Left kidney (tissue), 1 donor: ENCODE measurements at regions not wholly inside any gene's neighbourhood (a gene's known extent, or its start where the extent isn't known, plus 50 kb on each side); places are given as distances from the start of the nearest gene placed in this dataset.
"Not testable (repeated sequence)": the region's sequence is repeated elsewhere in the genome, so short reads cannot be mapped to it uniquely, and the experiment has no call there.

Source experiments
- DNase-seq: peaks from one replicate; pipeline ENCODE4 v3.0.0-alpha.2; 2013

DNA sequence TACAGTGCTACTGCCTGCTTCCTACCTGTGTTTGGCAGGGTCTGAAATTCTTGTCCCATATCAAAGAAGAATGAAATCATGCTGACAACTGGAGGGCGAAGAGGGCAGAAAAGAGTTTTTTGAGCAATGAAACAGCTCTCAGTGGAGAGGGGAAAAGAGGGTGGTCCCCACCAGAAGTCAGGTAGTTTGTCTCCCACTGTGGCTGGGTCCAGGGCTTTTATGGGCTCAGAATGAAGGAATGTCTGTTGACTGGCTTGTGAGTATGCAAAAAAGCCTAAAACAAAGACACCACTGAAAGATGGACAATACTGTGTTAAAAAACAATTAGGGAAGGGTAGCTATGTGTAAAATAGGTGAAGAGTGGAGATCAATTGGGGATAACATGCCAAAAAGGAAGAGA lies 115.0 kb downstream of the ADAM29 start:
- DNase-seq = no peak

DNA sequence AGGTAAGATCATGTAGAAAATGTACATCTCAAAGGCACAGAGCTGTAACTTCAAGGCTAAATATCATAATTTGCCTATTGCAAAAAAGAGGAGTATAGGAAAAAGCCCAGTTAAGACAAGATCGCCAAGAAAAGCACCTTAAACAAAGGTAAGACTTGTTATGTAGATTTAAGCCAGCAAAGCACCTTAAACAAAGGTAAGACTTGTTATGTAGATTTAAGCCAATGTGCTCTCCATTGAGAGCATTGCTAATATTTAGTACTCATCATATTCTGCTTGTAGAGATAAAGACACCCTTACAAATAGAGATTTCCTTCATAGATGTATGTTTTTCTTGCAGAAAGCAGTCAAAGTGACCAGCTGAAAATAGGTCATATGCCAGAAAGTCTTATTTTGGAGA lies 115.8 kb downstream of the ADAM29 start:
- DNase-seq = no peak

DNA sequence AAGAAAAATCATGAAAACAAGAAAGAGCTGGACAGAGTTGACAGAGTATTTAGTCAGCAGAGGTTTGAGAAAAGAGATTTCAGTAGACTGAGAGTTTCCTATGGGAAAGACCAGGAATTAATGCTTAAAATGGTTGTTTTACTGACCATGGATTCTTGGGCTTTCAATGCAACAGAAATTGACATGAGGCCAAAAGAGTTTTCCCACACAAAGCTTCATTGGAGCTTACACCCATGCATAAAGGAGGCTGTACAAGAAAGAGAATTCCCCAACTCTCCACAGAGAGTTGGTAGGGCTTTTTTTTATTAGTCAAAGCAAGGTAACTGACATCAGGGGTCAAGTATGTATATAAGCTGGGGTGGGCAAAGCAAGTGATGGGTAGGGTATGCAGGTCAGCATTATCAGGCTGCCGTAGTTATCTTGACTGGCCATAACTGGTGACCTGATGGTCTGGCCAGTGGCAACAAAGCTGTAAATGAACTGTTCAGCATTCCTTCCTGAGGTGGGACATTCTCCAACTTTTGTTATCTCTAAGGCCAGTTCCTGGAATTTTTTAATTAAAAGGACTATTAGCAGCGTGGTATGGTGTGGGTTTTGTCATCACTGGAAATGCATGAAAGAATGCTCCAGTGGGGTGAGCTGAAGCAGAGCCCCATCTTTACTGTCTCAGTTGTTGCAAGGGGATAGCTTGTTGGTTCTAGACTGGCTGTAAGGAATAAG lies 117.0 kb downstream of the ADAM29 start:
- DNase-seq = no peak

DNA sequence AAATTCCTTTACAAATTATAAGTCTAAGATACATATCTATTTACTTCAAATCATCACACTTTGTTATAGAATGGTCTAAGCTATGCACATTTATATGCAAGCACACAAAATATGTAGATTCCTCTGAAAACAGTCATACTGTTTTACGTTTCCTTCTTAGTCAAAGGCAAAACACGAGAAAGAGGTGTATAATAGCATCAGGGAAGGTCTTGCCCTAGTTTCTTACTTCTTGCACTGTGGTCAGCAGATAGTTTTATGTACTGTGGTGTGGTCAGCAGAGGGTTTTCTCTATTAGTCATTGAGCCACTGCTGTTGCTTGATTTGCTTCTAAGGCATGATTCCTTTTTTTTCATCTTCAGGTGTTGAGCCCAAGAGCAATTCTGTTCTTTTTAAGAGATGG lies 117.7 kb downstream of the ADAM29 start:
- DNase-seq = no peak

DNA sequence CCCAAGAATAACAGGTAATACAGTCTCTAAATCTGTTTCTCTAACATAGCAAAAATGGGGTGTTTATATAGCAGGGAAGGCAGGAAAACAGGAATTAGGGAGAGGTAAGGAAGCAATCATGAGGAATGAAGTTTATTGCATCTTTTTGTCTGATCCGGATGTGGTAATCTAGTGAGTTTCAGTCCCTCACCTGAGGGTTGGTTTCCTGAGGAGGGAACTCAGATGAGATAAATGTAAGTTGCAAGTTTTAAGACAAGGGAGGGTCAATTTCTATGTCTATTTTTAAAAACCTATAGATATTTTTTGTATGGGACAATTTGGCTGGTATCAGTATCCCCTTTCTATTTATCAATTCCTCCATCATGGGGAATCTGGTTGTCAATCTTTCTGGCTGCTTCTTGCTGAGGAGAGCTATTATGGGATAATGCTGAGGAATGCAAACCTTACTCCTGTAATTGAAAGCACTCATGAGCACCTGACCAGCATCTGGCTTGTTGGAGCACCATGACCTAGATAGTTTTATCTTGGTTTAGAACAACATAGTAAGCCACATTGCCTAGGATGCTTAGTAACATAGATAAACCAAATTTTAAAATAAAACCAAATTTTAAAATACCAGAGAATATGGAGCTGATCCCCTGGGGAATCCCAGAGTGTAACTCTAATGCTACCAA lies 130.1 kb downstream of the ADAM29 start:
- no peak for DNase-seq

DNA sequence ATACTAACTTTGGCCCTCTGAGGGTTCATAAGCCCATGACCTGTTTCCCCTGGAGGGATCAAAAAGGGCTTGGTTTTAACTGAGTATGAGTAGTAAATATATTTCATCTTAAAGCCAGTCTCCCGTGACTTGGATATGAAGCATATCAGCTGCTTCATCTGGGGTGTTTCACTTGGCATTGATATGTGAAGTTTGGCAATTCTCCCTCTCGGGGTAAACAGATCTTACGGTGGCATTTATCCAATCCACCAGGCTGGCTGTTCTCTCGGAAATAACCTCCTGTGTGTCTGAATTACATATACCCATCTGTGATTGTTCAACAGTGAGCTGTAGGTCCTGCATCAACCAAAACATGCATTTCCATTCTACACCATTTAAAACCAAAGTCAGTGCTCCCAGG lies 130.7 kb downstream of the ADAM29 start:
- no peak for DNase-seq

DNA sequence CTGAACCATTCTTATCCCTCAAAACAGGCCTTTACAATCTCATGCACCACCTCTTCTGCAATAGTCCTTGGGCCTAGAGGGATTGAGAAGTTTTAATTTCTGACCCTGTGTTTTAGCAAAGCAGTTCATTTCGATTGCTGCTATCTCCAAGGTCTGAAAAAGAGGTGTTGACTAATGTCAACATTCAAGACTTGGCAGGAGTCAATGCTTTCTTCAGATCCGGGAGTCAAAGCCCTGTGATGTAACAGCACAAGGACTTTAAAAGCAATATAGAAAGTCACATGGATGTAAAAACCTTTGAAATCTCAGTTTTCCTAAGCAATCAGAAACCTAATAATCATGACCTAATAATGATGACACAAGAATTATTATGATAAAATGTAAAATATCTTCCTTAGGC lies 133.8 kb downstream of the ADAM29 start:
- no peak for DNase-seq

DNA sequence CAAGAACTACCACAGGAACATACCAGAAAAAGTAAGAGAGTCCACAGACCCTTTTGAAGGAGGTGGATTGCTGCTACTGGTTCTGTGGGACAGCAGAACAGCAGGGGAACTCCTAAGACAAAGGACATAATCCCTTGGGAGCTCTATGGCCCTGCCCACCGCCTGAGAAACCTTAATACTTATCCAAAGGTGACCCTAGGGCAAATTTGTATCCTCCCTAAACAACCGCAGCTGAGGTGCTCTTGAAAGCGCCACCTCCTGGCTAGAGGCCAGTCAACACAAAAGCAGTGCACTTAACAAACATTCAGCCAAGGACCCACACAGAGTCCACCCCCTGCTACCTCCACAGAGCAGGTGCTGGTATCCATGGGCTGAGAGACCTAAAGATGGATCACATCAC lies 136.8 kb downstream of the ADAM29 start:
- DNase-seq = no peak

DNA sequence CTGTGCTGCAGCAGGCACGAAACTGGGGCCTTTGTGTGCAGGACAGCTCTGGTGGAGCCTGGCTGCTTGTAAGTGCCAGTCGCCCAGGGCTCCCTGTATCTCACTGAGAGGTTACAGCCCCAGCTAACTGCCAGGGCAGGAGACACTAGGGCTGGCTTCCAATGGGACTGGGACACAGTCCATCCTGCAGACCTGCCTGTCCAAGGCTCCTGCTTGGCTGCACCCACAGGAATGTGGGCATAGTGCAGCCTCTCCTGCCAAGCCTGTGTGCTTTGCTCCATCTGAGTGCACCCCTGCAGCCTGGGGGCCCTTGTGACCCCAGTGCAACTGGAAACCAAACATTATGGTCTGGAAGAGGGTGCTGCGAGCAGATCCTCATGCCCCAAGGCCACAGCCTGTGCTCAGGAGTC lies 144.0 kb downstream of the ADAM29 start:
- no peak for DNase-seq

DNA sequence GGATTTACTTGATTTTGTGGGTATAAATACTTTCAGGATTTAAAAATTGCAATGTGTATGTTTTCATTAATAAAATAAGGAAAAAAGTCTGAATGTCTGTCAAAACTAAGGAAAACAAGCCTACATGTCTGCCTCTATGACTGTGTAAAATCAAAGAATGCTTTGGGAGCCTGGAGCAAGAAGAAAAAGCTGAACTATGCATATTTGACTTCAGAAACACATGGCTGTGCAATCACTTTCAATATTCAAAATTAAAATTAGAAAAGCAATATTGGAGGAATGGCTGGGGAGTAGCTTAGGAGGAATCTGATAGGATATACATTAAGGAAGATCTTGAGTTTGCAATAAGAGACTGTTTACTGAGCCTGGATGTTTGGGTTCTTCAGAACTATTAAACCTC lies 147.1 kb downstream of the ADAM29 start:
- no peak for DNase-seq

DNA sequence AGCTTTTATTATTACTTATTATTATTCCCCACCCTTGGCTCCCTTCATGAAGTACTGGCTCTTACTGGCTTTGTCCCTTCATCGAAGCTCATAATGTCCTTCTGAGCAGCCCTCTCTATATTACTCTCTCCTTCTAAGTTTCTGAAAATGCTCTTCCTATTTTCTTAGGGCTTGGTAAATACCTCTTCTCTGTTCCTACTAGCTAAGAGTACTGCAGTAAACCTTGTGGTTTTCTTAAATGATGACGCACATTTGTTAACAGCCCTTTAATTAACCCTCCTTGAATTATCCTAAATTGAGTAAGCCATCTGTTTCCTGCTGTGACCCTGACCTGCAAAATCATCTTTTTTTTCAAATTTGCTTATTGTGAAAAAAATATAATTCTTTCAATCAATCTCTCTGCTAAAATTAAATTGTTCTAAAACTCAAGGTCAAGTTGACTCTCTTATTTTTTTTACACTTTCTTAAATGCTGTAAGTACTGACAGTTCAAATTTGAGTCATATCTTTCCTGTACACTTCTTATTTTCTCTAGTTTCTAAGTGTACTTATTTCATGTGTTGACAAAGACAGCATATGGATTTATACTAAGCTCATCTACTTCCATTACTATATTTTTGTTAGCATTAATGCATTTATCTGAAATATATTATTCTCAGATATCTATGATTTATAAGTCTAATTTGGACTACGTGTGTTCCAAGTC lies 148.9 kb downstream of the ADAM29 start:
- DNase-seq = no peak

DNA sequence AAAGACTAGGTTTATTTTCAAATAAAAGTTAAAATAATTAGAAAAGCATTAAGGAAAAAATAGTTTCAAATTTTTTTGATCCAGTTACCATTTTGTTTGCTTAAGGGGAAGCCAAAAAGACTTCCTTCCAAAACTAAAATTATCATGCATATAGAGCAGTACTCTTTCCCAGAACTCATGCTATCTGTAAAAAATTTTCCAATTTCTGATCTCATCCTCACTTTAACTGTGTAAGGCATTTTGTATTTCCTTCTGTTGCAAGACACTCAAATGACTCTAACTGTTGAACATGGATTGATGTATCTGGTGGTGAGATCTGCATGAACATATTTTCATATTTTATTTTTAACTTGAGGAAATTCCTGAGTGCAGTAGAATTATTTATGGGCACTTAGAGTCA lies 150.1 kb downstream of the ADAM29 start:
- DNase-seq = no peak

DNA sequence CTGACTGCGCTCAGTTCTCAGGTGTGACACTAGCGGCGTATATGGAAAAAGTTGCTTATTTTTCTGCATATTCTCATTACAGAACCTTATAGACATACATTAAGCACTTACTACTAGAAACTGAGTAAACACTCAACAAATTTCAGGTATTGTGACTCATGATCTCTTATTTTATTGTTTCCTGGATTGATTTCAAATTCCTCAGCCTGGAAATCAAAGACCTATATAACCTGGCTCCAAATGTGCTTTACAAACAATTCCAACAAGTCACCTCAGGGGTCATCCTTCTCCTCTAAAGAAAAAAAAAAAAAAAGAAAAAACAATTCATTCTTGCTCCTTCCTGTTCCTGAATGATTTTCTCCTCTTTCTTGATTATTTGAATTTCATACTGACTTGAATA lies 152.3 kb downstream of the ADAM29 start:
- DNase-seq = no peak

DNA sequence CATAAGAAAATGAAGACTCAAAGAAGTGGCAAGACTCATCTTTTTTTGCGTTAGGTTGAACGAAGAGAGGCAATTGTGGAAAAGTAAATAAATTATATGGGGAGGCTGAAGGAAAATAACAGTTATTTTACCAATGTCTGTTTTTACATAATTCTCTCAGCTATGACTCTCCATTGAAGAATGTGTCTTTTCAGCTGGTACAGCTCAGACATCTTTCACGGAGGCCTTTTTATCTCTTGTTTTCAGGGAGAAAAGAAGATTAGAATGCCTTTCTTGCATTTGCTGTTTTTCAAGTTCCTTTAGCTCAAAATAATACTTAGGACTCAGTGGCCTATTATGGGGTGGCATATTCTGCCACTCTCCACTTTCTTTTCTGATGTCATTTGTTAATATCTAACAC lies 153.0 kb downstream of the ADAM29 start:
- no peak for DNase-seq

DNA sequence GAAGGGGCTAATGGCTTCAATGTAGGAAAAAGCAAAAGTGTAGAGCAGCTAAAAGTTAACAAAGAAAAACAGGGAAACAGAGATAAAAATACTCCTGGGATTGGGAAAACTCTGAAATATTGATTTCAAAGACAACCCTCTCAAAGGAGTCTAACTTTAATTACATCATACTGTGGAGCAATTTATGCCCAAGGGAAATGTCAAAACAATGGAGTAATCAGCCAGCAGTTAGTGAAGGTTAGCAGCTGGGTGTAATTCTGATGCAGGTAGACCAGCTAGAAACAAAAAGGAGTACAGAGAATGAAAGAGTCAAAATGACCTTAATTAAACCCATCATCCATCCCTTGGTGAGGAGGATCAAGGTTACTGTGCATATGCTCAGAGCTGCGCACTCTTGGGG lies 169.0 kb downstream of the ADAM29 start:
- no peak for DNase-seq

DNA sequence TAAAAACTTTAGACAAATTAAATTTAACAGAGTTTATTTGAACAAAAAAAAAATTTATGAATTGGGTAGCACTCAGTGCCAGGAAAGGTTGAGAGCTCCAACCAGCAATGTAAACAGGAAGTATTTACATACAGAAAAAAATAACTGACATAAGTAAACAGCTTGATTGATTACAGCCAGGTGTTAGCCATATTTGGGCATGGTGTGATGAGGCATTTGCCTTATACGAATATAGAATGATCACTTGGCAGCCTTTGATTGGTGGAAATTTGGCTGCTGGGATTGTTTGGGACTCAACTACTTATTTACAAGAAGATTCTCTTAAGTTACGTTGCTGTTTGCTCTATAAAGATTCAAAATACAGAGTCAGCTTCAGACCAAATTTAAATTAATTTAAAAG lies 172.0 kb downstream of the ADAM29 start:
- no peak for DNase-seq

DNA sequence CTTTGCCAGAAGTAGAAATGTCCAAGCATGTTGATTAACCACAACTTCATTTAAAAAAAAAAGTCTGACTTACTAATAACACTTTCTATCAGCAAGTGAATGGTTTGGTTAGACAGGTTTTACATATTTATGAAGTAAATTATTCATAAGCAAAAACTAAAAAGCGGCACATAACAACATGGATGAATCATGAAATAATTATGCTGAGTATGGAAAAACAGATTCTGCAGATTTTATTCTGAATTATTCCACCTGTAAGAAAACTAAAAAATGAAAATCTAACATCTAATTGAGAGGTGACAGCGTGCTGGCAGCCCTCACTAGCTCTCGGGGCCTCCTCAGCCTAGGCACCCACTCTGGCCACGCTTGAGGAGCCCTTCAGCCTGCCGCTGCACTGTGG lies 173.5 kb downstream of the ADAM29 start:
- no peak for DNase-seq

DNA sequence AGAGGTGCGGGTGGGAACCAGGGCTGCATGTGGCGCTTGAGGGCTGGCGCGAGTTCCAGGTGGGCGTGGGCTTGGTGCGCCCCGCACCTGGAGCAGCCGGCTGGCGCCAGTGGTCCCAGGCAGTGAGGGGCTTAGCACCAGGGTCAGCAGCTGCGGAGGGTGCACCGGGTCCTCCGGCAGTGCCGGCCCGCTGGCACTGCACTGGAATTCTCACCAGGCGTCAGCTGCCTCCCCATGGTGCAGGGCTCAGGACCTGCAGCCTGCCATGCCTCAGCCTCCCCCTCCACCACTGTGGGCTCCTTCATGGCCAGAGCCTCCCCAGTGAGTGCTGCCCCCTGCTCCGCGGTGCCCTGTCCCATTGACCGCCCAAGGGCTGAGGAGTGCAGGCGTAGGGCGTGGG lies 174.0 kb downstream of the ADAM29 start:
- DNase-seq = no peak

DNA sequence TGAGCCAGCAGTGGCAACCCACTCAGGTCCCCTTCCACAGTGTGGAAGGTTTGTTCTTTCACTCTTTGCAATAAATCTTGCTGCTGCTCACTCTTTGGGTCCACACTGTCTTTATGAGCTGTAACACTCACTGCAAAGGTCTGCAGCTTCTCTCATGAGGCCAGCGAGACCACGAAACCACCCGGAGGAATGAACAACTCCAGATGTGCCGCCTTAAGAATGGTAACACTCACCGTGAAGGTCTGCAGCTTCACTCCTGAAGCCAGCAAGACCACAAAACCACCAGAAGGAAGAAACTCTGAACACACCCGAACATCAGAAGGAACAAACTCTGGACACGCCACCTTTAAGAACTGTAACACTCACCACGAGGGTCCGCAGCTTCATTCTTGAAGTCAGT lies 174.9 kb downstream of the ADAM29 start:
- not testable (repeated sequence) for DNase-seq

DNA sequence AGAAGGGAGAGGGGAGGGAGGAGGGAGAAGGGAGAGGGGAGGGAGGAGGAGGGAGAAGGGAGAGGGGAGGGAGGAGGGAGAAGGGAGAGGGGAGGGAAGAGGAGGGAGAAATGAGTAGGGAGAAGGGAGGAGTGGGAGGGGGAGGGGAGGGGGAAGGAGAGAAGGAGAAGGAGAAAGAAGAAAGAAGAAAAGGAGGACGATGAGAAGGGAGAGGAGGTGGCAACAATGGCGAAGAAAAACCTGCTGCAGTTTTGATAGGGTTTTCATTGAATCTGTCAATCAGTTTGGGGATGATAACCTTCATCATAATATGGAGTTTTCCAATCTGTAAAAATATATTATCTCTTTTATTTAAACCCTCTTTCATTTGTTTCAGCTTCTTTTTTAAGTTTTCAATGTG lies 185.2 kb downstream of the ADAM29 start:
- DNase-seq = no peak

DNA sequence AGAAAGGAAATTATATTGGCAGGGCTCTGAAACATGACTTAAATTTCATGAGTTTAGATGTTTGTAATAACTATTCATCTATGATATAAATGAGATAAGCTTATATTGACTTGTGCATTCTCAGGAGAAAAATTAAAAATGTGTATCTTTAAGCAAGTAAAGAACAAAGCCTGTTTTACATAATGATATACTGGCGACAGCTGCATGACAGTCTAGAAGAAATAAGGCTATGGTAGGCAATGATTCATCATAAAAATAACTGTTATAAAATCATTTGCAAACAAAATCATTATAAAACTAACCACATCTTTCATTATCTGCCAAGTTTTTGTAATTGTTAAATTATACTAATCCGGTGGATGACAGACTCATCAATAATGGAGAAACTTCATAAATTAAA lies 188.1 kb downstream of the ADAM29 start:
- no peak for DNase-seq

DNA sequence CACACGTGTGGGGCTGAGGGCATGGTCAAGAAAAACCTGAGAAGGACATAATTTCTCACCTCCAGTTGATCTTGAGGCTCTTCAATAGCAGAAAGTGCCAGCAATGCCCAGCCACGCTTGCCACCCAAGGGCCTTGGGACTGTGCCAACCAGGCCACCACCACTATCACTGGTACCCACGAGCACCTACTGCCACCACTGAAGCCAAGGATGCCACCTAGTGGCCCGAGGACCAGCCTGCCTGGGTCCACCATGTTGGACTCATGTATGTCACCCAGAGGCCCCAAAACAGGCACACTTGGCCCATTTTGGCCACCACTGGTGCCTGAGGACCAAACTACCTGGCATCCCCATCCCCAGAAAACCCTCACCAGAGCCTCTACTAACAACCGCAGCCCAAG lies 191.8 kb downstream of the ADAM29 start:
- no peak for DNase-seq

DNA sequence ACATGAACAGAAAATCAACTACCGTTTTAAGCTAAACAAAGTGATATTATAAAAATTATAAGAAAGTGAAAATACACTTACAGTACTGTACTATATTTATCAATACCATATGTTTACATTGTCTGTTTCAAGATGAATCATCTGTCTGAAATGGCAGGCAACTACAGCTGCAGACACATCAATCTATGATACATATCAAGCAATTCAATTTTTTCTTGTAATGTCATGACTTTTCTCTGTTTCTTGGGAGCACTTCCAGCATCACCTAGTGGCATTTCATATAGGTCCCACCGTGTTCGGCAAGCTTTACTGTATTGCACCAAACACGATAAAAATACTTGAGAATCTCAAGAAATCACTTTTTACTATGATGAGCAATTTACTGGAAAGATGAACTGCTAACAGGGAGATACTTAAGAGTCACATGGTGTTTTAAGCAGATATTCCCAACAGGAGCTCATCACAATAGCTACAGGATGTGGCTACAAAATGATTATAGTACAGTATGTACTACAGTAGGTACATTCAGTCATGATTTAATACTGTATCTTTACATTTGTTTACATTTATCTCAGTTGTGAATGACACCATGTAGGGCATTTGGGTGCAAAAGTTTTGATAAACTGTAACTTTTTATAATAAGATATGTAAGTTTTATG lies 207.4 kb downstream of the ADAM29 start:
- DNase-seq = no peak
